HG03025 (cell line): ENCODE measurements at regions not wholly inside any gene's neighbourhood (a gene's known extent, or its start where the extent isn't known, plus 50 kb on each side); places are given as distances from the start of the nearest gene placed in this dataset.

Experiments
- ATAC-seq: cut with Tn5 transposase; IDR thresholded peaks from one replicate; pipeline ENCODE4 v1.9.1; 2021; ENCODE audit warnings: mild to moderate bottlenecking, moderate library complexity; ENCODE audit not compliant: unreplicated experiment, low FRiP score

- no peak for ATAC-seq
Measured at GRCh38 chr3:147049821-147050220, 356.5 kb downstream of the ZIC4 start.

DNA sequence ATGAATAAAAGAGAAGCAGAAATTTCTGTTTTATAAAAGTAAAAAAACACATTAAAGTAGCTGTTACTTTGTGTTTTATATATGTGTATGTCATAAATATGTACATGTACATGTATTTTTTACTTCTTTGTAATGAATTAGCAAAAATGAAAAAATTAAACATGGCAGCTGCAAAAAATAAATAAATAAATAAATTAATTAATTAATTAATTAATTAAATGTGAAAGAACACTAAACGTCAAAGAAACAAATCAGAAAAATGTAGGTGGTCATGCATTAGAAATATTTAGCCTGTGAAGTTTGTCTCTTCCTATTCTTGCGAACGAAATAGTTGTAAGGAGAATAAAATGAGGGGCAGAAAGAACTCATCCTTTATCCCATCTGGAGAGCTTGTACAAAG, 357.0 kb downstream of the ZIC4 start:
- ATAC-seq = no peak

- no peak for ATAC-seq
Measured at GRCh38 chr3:147046916-147047315, 359.4 kb downstream of the ZIC4 start.

- no peak for ATAC-seq
Measured at GRCh38 chr3:147038481-147038880, 367.9 kb downstream of the ZIC4 start.

DNA sequence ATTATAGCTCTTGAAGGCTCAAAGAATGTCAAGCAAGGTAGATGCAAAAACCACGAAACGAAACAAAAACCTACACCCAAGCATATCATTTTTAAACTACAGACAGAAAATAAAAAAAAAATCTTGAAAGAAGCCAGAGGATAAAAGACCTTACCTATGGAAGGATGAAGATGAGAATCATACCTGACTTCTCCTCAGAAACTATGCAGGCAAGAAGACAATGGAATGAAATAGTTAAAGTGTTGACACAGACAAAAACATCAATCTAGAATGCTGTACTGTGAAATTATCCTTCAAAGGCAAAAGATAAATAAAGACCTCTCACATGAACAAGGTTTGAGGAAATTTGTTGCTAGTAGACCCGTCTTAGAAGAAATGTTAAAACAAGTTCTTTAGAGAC, 372.0 kb downstream of the ZIC4 start:
- no peak for ATAC-seq

DNA sequence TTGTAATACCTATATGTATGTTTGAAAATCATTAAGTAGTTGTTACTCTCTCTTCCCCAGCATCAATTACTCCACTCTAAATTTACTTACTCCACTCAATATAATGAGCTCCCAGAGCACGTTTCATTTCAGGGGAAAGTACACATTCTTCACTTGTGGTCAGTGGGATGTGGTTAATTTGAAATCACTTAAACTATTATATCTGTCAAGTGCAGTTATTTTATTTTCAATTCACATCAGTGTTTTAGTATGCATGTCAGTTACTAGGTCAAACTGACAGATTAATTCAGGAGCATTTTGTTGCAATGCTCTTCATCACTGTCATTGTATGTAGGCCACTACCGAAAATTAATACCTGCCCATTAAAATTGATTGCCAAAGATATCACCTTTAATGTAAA, 376.1 kb downstream of the ZIC4 start:
- ATAC-seq = no peak

DNA sequence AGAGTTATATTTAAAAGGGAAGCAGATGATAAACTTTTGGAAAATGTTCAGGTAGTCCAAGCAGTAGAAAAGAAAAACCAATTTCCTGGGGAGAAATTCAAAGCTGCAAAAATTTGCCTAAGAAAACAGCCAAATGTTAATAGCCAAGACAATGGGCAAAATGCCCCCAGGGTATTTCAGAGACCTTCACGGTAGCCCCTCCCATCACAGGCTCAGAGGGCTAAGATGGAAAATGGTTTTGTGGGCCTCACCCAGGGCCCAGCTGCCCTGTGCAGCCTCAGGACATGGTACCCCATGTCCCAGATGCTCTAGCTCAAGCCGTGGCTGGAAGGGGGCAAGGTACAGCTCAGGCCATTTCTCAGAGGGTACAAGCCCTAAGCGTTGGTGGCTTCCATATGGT, 391.0 kb downstream of the ZIC4 start:
- ATAC-seq = no peak

- no peak for ATAC-seq
Measured at GRCh38 chr3:147008886-147009285, 397.5 kb downstream of the ZIC4 start.

- no peak for ATAC-seq
Measured at GRCh38 chr3:147008458-147008857, 397.9 kb downstream of the ZIC4 start.

DNA sequence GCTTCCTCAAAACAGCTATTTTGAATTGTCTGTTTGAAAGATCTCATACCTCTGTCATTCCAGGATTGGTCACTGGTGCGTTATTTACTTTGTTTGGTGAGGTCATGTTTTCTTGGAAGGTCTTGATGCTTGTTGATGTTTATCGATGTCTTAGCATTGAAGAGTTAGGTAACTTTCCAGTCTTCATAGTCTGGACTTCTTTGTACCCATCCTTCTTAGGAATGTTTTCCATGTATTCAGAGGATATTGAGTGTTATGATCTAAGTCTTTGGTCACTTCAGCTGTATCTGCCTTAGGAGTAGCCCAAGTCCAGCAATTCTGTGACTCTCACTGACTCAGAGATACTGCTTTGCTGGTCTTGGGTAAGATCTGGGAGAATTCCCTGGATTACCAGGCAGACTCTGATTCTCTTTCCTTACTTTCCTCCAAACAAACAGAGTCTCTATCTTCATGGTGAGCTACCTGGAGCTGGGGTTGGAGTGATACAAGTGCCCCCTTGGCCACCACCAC, 398.6 kb downstream of the ZIC4 start:
- no peak for ATAC-seq

DNA sequence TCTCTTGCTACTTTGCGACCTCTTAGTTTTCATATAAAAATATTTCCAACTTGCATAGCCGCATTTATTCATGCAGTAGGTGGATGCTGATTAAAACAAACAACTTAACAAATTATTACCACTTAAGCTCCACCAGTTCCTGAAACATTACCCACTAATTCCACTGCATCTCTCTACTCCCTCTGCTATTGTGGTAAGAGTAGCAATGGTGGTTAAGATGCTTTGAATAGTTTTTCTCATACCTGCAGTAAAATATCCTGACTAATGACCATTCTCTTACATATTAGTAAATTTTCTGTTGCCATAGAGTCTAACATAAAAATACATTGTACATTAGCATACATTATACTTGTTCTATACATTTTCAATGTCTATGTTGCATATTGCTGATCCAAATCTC, 397.6 kb upstream of the PLSCR5 start:
- ATAC-seq = no peak

- no peak for ATAC-seq
Measured at GRCh38 chr3:147000274-147000673, 395.1 kb upstream of the PLSCR5 start.

DNA sequence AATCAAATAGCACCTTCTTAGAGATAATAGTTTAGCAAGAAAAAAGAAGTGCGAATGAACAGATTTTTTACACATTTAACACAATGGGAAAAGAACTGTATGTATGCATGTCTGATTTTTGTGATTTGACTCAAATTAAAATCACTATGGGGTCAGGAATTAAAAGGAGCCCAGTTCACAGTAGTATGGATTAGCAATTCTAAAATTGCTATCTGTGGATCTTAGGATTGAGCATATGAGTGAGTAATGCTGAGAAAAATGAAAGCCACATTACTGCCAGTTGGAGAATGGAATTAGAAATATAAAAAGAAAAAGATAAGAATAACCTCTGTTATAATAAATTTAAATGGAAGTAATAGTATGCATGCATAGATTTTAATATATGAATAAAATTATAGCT, 386.8 kb upstream of the PLSCR5 start:
- no peak for ATAC-seq

- no peak for ATAC-seq
Measured at GRCh38 chr3:146975476-146975875, 370.3 kb upstream of the PLSCR5 start.

- ATAC-seq = no peak
Measured at GRCh38 chr3:146975032-146975431, 369.9 kb upstream of the PLSCR5 start.

DNA sequence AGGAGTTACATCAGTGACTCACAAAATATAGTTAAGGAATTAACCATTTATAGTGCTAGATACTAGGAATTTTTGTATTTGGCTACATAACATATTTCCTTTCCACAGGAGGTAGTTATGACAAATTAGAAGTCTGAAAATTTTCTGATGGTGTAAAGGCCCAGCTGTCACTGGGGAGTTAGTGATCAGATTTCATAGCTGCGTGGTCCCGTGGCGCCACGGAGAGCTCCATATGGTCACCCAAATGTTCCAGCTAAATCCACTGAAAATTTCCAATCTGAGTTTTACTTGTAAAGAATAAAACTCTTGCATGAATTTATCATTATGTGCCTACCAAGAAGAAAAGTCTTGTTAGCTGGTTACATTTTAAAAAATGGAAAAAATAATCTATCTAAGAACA, 368.9 kb upstream of the PLSCR5 start:
- ATAC-seq = no peak

GRCh38 chr3:146972726-146973125, 367.6 kb upstream of the PLSCR5 start:
- no peak for ATAC-seq

DNA sequence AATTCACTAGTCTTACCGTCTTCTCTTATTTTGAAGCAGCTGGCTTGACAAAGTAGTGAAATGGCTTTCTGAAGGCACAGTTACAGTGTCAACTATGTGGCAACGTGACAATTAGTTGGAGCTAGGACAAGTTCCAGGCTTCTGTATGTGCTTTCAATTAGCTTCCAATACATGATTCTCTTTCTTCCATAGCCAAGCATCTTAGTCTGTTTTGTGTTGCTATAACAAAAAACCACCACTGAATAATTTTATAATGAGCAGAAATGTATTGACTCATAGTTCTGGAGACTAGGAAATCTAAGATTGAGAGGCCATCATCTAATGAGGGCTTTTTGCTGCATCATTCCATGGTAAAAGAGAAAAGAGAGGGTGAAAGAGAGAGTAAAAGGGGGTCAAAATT, 365.1 kb upstream of the PLSCR5 start:
- ATAC-seq = no peak

DNA sequence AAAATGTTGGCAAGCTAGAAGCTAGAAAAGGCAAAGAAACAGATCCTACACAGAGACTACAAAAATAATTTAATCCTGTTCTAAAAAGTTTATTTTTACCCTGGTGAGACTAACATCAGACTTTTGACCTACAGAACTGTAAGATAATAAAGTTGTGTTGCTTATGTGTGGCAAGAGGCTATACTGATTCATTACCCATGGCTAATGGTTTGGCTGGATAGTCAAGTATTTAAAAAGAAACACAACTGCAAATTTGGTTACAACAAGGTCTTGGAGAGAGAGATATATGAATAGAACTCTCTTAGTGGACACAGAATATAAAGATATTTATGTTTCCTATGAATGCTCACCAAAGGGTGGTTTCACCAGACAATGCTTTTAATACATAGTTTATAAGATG, 364.2 kb upstream of the PLSCR5 start:
- ATAC-seq = no peak

DNA sequence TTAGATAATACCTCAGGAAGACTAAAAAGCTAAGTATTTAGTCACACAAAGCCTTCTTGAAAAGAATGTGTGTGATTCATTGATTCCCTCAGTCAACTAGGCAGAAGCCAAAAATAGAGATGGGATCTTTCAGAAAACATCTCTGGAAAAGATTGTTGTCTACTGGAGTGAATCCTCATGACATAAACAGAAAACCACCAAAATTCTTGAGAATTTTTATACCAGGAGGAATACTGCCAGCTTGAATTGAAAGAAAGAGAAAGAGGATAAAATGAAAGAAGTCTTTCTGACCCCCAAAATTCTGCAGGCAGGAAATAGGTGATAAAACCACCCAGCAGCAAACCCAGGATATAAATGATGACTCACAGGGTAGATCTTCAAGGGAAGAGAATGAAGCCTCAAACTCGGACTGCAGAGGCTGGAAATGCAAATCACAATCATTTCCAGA, 363.1 kb upstream of the PLSCR5 start:
- no peak for ATAC-seq

DNA sequence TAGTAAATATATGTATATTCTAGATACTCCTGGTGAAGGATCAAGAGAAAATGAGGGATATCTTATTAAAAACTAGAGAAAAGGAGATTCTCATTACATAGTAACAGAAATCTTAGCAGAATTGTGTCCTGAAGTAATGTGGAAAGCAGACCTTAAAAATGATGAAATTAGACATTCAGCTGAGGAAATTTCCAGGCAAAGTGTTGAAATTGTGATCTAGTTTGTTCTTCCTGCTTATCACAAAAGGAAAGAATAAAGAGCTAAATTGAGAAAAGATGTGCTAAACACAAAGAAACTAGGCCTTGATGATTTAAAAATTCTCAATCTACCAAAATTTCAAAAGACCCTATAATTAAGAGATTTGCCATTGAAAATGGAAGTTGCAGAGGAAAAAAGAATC, 362.6 kb upstream of the PLSCR5 start:
- no peak for ATAC-seq

GRCh38 chr3:146966124-146966523, 361.0 kb upstream of the PLSCR5 start:
- no peak for ATAC-seq

DNA sequence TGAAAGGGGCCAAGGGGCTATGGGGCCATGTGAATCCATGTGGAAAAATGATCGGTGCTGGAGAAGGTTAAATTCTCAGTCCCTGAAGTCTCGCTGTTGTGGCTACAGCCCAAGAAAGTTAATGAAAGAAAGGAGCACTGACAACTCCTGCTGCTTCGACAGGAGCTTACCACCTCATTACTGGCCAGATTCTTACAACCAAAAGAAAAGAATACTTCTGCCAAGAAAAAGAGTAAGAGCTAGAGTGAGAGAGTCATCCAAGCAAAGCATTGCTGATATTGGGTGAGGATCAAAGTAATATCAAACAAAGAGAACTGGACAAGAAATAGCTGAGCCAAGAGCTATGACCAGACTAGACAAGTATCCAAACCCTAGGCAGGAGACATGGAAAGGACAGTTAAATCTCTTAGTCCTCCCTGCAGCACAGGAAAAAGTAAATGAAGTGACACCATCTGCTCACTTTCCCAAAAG, 348.4 kb upstream of the PLSCR5 start:
- ATAC-seq = no peak
